ENCODE measurements at regions not wholly inside any gene's neighbourhood (a gene's known extent, or its start where the extent isn't known, plus 50 kb on each side); places are given as distances from the start of the nearest gene placed in this dataset.

- no peak for TF ChIP-seq ZNF17 (CRISPR knock-in tag; IDR thresholded peaks at IDR 0.05)
- TF ChIP-seq SNAPC4 (CRISPR knock-in tag; IDR thresholded peaks at IDR 0.05), result no peak
- TF ChIP-seq ZNF24 (IDR thresholded peaks at IDR 0.05), result peak; percentile 56; the same call in 1 of the 2 replicates
- TF ChIP-seq HNF4G (IDR thresholded peaks at IDR 0.05; ENCODE audit: borderline replicate concordance, low read depth, low read length), result peak; percentile 60; the same call in 1 of the 2 replicates
- TF ChIP-seq HNF4G (CRISPR knock-in tag; IDR thresholded peaks at IDR 0.05; ENCODE audit: borderline replicate concordance, low read depth), result no peak
- no peak for TF ChIP-seq ZNF777 (CRISPR knock-in tag; IDR thresholded peaks at IDR 0.05)
- TF ChIP-seq TFAP4 (IDR thresholded peaks at IDR 0.05; ENCODE audit: borderline replicate concordance, low read depth), result peak; percentile 51; the same call in 1 of the 2 replicates
- TF ChIP-seq FOXK2 (IDR thresholded peaks at IDR 0.05), result no peak
- TF ChIP-seq FOSL2 (CRISPR knock-in tag; IDR thresholded peaks at IDR 0.05), result 0 out of 2 replicates have a peak, but pooled peaks have one; percentile 21
- TF ChIP-seq CEBPB (IDR thresholded peaks at IDR 0.05; ENCODE audit: borderline replicate concordance, low read depth, low read length), result peak; percentile 69
- TF ChIP-seq ZNF724P (CRISPR knock-in tag; IDR thresholded peaks at IDR 0.05; ENCODE audit: borderline replicate concordance), result no peak
- TF ChIP-seq IRF1 (CRISPR knock-in tag; IDR thresholded peaks at IDR 0.05; ENCODE audit: low read depth), result no peak
- no peak for TF ChIP-seq FOXP1 (IDR thresholded peaks at IDR 0.05)
- TF ChIP-seq FOXP1 (CRISPR knock-in tag; IDR thresholded peaks at IDR 0.05), result 0 out of 2 replicates have a peak, but pooled peaks have one; percentile 17
- no peak for TF ChIP-seq MTA3 (CRISPR knock-in tag; IDR thresholded peaks at IDR 0.05)
- TF ChIP-seq SOX5 (CRISPR knock-in tag; IDR thresholded peaks at IDR 0.05; ENCODE audit: borderline replicate concordance), result peak; percentile 42; the same call in 1 of the 2 replicates
- no peak for TF ChIP-seq HCFC1 (IDR thresholded peaks at IDR 0.05; ENCODE audit: low read depth, low read length)
- no peak for TF ChIP-seq MIER2 (CRISPR knock-in tag; IDR thresholded peaks at IDR 0.05)
- TF ChIP-seq HMG20A (CRISPR knock-in tag; IDR thresholded peaks at IDR 0.05; ENCODE audit: borderline replicate concordance), result peak; percentile 44; the same call in 1 of the 2 replicates
- TF ChIP-seq GATA4 (IDR thresholded peaks at IDR 0.05; ENCODE audit: borderline replicate concordance, low read depth), result no peak
- TF ChIP-seq, protein P1, sequence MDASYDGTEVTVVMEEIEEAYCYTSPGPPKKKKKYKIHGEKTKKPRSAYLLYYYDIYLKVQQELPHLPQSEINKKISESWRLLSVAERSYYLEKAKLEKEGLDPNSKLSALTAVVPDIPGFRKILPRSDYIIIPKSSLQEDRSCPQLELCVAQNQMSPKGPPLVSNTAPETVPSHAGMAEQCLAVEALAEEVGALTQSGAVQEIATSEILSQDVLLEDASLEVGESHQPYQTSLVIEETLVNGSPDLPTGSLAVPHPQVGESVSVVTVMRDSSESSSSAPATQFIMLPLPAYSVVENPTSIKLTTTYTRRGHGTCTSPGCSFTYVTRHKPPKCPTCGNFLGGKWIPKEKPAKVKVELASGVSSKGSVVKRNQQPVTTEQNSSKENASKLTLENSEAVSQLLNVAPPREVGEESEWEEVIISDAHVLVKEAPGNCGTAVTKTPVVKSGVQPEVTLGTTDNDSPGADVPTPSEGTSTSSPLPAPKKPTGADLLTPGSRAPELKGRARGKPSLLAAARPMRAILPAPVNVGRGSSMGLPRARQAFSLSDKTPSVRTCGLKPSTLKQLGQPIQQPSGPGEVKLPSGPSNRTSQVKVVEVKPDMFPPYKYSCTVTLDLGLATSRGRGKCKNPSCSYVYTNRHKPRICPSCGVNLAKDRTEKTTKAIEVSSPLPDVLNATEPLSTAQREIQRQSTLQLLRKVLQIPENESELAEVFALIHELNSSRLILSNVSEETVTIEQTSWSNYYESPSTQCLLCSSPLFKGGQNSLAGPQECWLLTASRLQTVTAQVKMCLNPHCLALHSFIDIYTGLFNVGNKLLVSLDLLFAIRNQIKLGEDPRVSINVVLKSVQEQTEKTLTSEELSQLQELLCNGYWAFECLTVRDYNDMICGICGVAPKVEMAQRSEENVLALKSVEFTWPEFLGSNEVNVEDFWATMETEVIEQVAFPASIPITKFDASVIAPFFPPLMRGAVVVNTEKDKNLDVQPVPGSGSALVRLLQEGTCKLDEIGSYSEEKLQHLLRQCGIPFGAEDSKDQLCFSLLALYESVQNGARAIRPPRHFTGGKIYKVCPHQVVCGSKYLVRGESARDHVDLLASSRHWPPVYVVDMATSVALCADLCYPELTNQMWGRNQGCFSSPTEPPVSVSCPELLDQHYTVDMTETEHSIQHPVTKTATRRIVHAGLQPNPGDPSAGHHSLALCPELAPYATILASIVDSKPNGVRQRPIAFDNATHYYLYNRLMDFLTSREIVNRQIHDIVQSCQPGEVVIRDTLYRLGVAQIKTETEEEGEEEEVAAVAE (CRISPR knock-in tag; IDR thresholded peaks at IDR 0.05; ENCODE audit: borderline replicate concordance), result no peak
- TF ChIP-seq SALL1 (CRISPR knock-in tag; IDR thresholded peaks at IDR 0.05), result peak; percentile 15; the same call in 1 of the 2 replicates
Observed at GRCh38 chr7:152913492-152913891, 153.9 kb downstream of the ACTR3B start (continued).
